DOHH2 (cell line): ENCODE measurements at regions not wholly inside any gene's neighbourhood (a gene's known extent, or its start where the extent isn't known, plus 50 kb on each side); places are given as distances from the start of the nearest gene placed in this dataset.

Experiments used
- H3F3A ChIP-seq: fragments of 200-600 bp; sonication (generic), shearing (Covaris generic); 2 replicates; pipeline ENCODE4 v1.6.0; 2016; ENCODE audit warnings: antibody characterized with exemption, mild to moderate bottlenecking; ENCODE audit not compliant: control insufficient read depth, insufficient read depth
- H3K27ac ChIP-seq: fragments of 200-600 bp; sonication (generic); 2 replicates; pipeline ENCODE4 v1.5.1; 2014; ENCODE audit warnings: low read depth, mild to moderate bottlenecking, low read length, moderate library complexity
- H3K27me3 ChIP-seq: fragments of 200-600 bp; sonication (generic); 2 replicates; pipeline ENCODE4 v1.6.1; 2014; ENCODE audit warnings: mild to moderate bottlenecking, low read length, mixed read lengths; ENCODE audit not compliant: control insufficient read depth
- H3K36me3 ChIP-seq: fragments of 200-600 bp; sonication (generic); 2 replicates; pipeline ENCODE4 v1.6.1; 2014; ENCODE audit warnings: mild to moderate bottlenecking, low read length, moderate library complexity, mixed read lengths; ENCODE audit not compliant: control insufficient read depth
- H3K4me1 ChIP-seq: fragments of 200-600 bp; sonication (generic); 2 replicates; pipeline ENCODE4 v1.6.1; 2014; ENCODE audit warnings: mild to moderate bottlenecking, low read length, mixed read lengths; ENCODE audit not compliant: control insufficient read depth
- H3K4me2 ChIP-seq: fragments of 200-600 bp; sonication (generic); 2 replicates; pipeline ENCODE4 v1.6.0; 2014; ENCODE audit warnings: mild to moderate bottlenecking, low read length, moderate library complexity
- H3K4me3 ChIP-seq: fragments of 200-600 bp; sonication (generic); 2 replicates; pipeline ENCODE4 v1.5.1; 2014; ENCODE audit warnings: mild to moderate bottlenecking, low read length, mixed read lengths
- H3K79me2 ChIP-seq: fragments of 200-600 bp; sonication (generic); 2 replicates; pipeline ENCODE4 v1.6.1; 2014; ENCODE audit warnings: mild to moderate bottlenecking, low read length, mixed read lengths; ENCODE audit not compliant: control insufficient read depth
- H3K9me2 ChIP-seq: fragments of 200-600 bp; sonication (generic); replicated peaks from 2 replicates; pipeline ENCODE4 v1.6.1; 2014; ENCODE audit warnings: mild to moderate bottlenecking, low read length, mixed read lengths; ENCODE audit not compliant: control insufficient read depth
- H3K9me3 ChIP-seq: fragments of 200-600 bp; sonication (generic); 2 replicates; pipeline ENCODE4 v1.6.1; 2014; ENCODE audit warnings: antibody characterized with exemption, low read length, mixed read lengths; ENCODE audit not compliant: control insufficient read depth, insufficient read depth
- H4K20me1 ChIP-seq: fragments of 200-600 bp; sonication (generic); 2 replicates; pipeline ENCODE4 v1.6.0; 2014; ENCODE audit warnings: low read depth, mild to moderate bottlenecking, antibody characterized with exemption, low read length, moderate library complexity; ENCODE audit not compliant: control insufficient read depth, insufficient read depth
- EZH2phosphoT487 ChIP-seq: fragments of 200-600 bp; sonication (generic); IDR thresholded peaks from 2 replicates; pipeline ENCODE4 v1.6.1; 2017; ENCODE audit warnings: borderline replicate concordance, mild to moderate bottlenecking, antibody characterized with exemption, low read length, moderate library complexity, mixed read lengths
- TF ChIP-seq, protein P1 (sequence below): fragments of 200-600 bp; sonication (generic); IDR thresholded peaks from one replicate; pipeline ENCODE4 v1.5.1; 2014; ENCODE audit warnings: antibody characterized with exemption, mild to moderate bottlenecking, low read depth, low read length; ENCODE audit not compliant: poor library complexity, severe bottlenecking

DNA sequence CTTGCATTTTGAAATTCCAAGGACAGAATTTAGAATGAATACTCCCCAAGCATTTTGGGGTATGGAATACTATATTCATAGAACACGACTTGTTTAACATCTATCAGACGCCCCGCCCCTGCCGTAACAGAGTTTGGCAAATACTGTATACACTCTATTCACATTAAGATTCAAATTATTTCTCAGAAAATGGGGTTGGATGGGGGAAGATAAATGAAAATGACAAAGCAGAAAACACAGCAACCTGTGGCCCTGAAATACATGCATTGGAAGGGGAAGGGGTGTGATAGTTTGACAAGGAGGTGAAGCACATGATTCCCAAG is 634.6 kb upstream of the SLC39A10 start:
- H3K79me2 ChIP-seq, result no peaks in the 10 kb centered on the region
- H3K27ac ChIP-seq, result no peak overlapping the region
- H3K9me3 ChIP-seq, result no peaks in the 10 kb centered on the region
- H3K4me1 ChIP-seq, result no peaks in the 10 kb centered on the region
- H3K4me2 ChIP-seq, result no peak overlapping the region
- no peaks in the 10 kb centered on the region for H3K9me2 ChIP-seq
- H3K36me3 ChIP-seq, result no peaks in the 10 kb centered on the region
- TF ChIP-seq, protein P1, sequence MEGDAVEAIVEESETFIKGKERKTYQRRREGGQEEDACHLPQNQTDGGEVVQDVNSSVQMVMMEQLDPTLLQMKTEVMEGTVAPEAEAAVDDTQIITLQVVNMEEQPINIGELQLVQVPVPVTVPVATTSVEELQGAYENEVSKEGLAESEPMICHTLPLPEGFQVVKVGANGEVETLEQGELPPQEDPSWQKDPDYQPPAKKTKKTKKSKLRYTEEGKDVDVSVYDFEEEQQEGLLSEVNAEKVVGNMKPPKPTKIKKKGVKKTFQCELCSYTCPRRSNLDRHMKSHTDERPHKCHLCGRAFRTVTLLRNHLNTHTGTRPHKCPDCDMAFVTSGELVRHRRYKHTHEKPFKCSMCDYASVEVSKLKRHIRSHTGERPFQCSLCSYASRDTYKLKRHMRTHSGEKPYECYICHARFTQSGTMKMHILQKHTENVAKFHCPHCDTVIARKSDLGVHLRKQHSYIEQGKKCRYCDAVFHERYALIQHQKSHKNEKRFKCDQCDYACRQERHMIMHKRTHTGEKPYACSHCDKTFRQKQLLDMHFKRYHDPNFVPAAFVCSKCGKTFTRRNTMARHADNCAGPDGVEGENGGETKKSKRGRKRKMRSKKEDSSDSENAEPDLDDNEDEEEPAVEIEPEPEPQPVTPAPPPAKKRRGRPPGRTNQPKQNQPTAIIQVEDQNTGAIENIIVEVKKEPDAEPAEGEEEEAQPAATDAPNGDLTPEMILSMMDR, result no peak
- no peak for TF ChIP-seq EZH2phosphoT487
- H4K20me1 ChIP-seq, result no peaks in the 10 kb centered on the region
- H3F3A ChIP-seq, result no peaks in the 10 kb centered on the region
- no peak overlapping the region for H3K4me3 ChIP-seq
- H3K27me3 ChIP-seq, result no peaks in the 10 kb centered on the region

DNA sequence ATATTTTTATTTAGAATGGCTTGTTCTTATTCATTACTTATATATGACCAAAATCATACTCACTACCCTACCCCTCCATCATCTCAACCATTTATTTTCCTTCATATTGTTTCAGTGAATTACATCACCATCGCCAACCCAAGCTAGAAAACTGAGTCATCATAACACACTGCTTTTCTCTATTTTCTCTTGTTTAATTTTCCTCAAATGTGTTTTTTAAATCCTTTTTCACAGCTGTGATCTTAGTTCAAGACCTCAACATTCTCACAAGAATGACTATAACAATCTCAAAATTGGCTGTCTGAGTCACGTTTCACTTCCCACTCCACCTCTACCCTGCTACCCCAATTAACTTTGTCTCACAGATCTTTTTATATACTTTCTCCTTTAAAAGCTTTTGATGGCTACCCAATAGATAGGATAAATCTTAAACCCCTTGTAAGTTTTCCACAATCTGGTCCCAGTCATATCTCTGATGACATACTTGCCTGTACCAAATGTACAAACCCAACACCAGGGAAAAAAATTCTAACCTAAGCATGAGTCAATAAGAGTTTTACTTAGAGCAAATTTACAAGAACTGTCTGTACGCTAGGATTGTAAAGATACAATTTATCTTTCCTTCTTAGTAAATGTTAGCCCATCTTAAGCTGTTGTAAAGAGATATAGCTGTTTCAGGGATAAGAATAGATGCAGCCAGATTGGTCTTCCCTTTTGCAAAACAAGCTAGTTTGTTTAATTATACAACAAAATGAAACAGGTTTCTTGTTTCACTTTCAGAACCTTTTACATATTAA is 635.1 kb upstream of the SLC39A10 start:
- no peak overlapping the region for H3K27ac ChIP-seq
- TF ChIP-seq, protein P1, result no peak
- no peak for TF ChIP-seq EZH2phosphoT487
- no peaks in the 10 kb centered on the region for H3K27me3 ChIP-seq
- H3K4me2 ChIP-seq, result no peak overlapping the region
- no peaks in the 10 kb centered on the region for H3F3A ChIP-seq
- H3K9me2 ChIP-seq, result no peaks in the 10 kb centered on the region
- H4K20me1 ChIP-seq, result no peaks in the 10 kb centered on the region
- H3K4me3 ChIP-seq, result no peak overlapping the region
- H3K4me1 ChIP-seq, result no peaks in the 10 kb centered on the region
- no peaks in the 10 kb centered on the region for H3K36me3 ChIP-seq
- H3K9me3 ChIP-seq, result no peaks in the 10 kb centered on the region
- no peaks in the 10 kb centered on the region for H3K79me2 ChIP-seq

DNA sequence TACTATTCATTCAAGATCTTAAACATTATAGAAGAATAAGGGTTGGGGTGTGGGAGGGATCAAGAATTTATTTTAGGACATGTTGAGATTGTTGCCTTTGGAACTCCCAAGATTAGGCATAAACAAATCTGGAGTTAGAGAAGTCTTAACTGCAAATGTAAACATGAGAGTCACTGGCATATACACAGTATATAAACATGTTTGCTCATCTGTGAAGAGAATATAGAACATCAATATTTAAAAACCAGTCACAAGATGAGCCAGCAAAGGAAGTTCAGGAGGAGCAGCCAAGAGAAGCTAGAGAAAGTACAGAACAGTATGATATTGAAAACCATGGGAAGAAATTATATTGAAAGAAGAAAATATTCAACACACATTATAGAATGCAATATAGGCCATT is 638.6 kb upstream of the SLC39A10 start:
- Histone ChIP-seq H3K36me3 (no peaks in the 10 kb centered on the region), H3K9me3 (no peaks in the 10 kb centered on the region), H3K4me3 (no peak overlapping the region), H3K4me2 (no peak overlapping the region), H4K20me1 (no peaks in the 10 kb centered on the region), H3F3A (no peaks in the 10 kb centered on the region), H3K9me2 (no peaks in the 10 kb centered on the region), H3K4me1 (no peaks in the 10 kb centered on the region), H3K79me2 (no peaks in the 10 kb centered on the region), H3K27me3 (no peaks in the 10 kb centered on the region), H3K27ac (no peak overlapping the region)
- TF ChIP-seq, protein P1, result no peak
- no peak for TF ChIP-seq EZH2phosphoT487
